Epithelial cell of esophagus (primary cell): ENCODE measurements at regions not wholly inside any gene's neighbourhood (a gene's known extent, or its start where the extent isn't known, plus 50 kb on each side); places are given as distances from the start of the nearest gene placed in this dataset.

Experiments
- DNase-seq: peaks from one replicate; pipeline ENCODE4 v3.0.0; 2010; ENCODE audit warnings: low read depth
- H3K4me3 ChIP-seq: 2 replicates; pipeline ENCODE4 v1.5.1; 2011; ENCODE audit warnings: mild to moderate bottlenecking, low read length, control low read depth
- TF ChIP-seq, protein P1 (sequence below): IDR thresholded peaks from 2 replicates; pipeline ENCODE4 v1.5.1; 2011; ENCODE audit warnings: low read depth, mild to moderate bottlenecking, low read length, control low read depth, inconsistent platforms; ENCODE audit not compliant: insufficient read depth; ENCODE audit errors: missing control alignments

DNA sequence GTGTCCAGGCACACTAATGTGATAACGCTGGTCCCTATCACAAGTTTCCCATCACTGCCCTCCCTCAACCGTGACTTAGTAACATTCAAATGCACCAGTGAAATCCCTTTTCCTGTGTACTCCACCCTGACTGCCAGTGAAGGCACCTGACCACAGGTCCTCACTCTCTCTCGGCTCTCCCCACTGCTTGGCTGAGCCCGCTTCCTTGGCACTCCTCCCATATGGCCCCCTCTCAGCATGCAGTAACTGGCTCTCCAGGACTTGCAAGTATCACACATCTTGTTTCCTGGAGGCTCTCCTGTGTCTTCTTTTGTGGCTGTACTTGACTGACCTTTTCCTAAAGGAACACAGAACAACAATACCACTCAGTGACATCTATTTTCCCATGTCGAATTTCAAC, 292.0 kb upstream of the ZNF608 start:
- TF ChIP-seq, protein P1, sequence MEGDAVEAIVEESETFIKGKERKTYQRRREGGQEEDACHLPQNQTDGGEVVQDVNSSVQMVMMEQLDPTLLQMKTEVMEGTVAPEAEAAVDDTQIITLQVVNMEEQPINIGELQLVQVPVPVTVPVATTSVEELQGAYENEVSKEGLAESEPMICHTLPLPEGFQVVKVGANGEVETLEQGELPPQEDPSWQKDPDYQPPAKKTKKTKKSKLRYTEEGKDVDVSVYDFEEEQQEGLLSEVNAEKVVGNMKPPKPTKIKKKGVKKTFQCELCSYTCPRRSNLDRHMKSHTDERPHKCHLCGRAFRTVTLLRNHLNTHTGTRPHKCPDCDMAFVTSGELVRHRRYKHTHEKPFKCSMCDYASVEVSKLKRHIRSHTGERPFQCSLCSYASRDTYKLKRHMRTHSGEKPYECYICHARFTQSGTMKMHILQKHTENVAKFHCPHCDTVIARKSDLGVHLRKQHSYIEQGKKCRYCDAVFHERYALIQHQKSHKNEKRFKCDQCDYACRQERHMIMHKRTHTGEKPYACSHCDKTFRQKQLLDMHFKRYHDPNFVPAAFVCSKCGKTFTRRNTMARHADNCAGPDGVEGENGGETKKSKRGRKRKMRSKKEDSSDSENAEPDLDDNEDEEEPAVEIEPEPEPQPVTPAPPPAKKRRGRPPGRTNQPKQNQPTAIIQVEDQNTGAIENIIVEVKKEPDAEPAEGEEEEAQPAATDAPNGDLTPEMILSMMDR = no peak
- no peak for DNase-seq
- H3K4me3 ChIP-seq = no peak overlapping the region

DNA sequence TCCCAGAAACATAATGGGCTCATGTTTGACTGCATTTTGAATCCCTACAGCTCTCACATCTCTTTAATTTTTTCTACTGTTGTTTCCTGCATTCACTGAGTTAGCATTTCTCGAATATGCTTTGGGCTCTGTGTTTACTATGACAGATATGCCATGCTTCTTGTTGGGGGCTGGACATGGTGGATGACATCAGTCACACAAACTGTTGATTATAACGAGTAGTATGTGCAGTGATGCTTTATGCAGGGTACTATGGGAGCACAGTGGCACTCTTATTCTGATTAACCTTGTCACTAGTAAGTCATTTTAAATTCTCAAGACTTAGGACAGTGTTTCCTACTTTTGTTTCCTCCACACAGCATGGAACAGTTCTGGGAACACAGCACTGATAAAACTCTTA, 295.4 kb upstream of the ZNF608 start:
- DNase-seq = no peak
- TF ChIP-seq, protein P1 = no peak
- H3K4me3 ChIP-seq = no peak overlapping the region

GRCh38 chr5:125042261-125042890, 295.9 kb upstream of the ZNF608 start:
- no peak overlapping the region for H3K4me3 ChIP-seq
- TF ChIP-seq, protein P1 = no peak
- DNase-seq = no peak

DNA sequence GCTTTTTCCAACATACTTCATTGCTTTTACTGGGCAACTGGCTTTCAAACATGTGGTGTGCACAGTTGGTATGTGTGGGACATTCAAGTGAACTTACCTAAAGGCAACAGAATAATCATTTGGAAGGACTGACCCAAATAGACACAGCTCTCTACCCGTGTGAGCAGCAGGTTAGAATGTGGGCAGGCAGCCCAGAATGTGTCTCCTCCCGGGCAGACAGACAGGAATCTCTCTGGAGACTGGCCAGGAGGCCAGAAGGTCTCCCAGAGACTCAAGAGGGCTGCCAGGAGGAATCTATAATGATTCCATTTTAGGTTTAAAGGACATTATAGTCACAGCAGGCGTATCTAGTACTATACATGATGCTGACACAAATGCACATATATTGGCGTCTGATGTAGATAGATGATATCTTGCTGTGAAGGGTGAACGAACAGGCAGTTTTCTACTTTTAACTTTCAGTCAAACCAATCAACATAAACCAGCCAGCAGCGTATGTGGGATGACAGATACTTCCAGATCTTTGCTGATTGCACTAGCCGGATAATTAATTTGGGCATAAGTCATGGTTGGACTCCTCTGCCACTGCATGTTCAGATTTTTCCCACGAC, 297.4 kb upstream of the ZNF608 start:
- TF ChIP-seq, protein P1 = no peak
- DNase-seq = peak; percentile 80
- no peak overlapping the region for H3K4me3 ChIP-seq

DNA sequence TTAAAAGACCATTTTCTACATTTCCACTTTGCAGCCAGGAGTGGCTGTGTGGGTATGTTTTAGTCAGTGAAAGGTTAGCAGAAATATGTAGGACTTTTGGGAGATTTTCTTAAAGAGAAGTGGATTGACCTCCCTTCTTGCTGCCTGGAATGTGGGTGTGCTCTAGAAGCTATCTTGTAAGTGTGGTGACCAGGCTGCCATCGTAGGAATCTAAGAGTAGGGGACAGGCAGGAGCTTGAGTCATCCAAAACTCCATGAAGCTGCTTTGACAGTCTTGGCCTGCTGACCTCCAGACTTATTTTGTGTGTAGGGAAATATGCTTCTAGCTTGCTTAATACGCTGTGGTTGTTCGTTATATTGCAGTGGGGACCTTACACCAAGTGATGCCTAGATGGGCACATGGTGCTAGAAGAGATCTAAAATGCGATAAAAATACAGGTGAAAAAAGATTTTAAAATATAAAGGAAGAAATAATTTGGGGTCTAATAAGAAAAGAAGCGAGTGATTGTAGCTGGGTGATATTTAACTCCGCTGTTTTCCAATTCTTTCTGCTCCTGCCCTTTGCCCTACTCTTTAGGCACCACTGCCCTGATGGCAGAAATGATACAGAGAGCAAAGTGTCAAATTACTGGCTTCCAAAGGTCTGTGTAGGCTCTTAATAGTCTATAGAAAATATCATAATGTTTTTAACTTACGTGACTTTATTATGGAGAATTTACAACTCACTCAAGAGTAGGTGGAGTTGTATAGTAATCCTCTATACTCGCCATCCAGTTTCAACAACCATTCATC, 298.2 kb upstream of the ZNF608 start:
- DNase-seq = no peak
- H3K4me3 ChIP-seq = no peak overlapping the region
- TF ChIP-seq, protein P1 = no peak

GRCh38 chr5:125045646-125046045, 299.2 kb upstream of the ZNF608 start:
- TF ChIP-seq, protein P1 = no peak
- peak; percentile 70 for DNase-seq
- no peak overlapping the region for H3K4me3 ChIP-seq

- H3K4me3 ChIP-seq = no peak overlapping the region
- peak; percentile 30 for DNase-seq
- TF ChIP-seq, protein P1 = no peak
Measured at GRCh38 chr5:125046838-125047237, 300.4 kb upstream of the ZNF608 start.
